Amniotic epithelial cell (primary cell): ENCODE measurements at regions not wholly inside any gene's neighbourhood (a gene's known extent, or its start where the extent isn't known, plus 50 kb on each side); places are given as distances from the start of the nearest gene placed in this dataset.
"Not testable (repeated sequence)": the region's sequence is repeated elsewhere in the genome, so short reads cannot be mapped to it uniquely, and the experiment has no call there.

Experiments
- DNase-seq: peaks from one replicate; pipeline ENCODE4 v3.0.0-alpha.2; 2010; ENCODE audit warnings: low read depth

- DNase-seq: no peak
Observed at GRCh38 chr11:71097506-71098240, 154.7 kb downstream of the SHANK2 start.

GRCh38 chr11:71096751-71097388 is 155.5 kb downstream of the SHANK2 start:
- DNase-seq: no peak

- DNase-seq: no peak
Observed at GRCh38 chr11:71095294-71095850, 157.0 kb downstream of the SHANK2 start.

GRCh38 chr11:71094296-71095077 is 157.9 kb downstream of the SHANK2 start:
- DNase-seq: no peak

GRCh38 chr11:71093783-71094182 is 158.6 kb downstream of the SHANK2 start:
- DNase-seq: no peak

- no peak for DNase-seq
Observed at GRCh38 chr11:71091506-71092265, 160.7 kb downstream of the SHANK2 start.

GRCh38 chr11:71089571-71089970 is 162.8 kb downstream of the SHANK2 start:
- no peak for DNase-seq

GRCh38 chr11:71088314-71089215 is 163.8 kb downstream of the SHANK2 start:
- DNase-seq: not testable (repeated sequence)

- peak; percentile 21 for DNase-seq
Observed at GRCh38 chr11:71086687-71087258, 165.6 kb downstream of the SHANK2 start.

GRCh38 chr11:71084306-71085012 is 167.9 kb downstream of the SHANK2 start:
- DNase-seq: no peak

GRCh38 chr11:71083105-71083504 is 169.3 kb downstream of the SHANK2 start:
- DNase-seq: no peak

- DNase-seq: no peak
Observed at GRCh38 chr11:71082454-71082853, 169.9 kb downstream of the SHANK2 start.

- DNase-seq: no peak
Observed at GRCh38 chr11:71081704-71082230, 170.6 kb downstream of the SHANK2 start.

- peak; percentile 42 for DNase-seq
Observed at GRCh38 chr11:71080239-71081097, 171.9 kb downstream of the SHANK2 start.

GRCh38 chr11:71079795-71080194 is 172.6 kb downstream of the SHANK2 start:
- no peak for DNase-seq

GRCh38 chr11:71078482-71078881 is 173.9 kb downstream of the SHANK2 start:
- peak; percentile 1 for DNase-seq

GRCh38 chr11:71076525-71077304 is 175.7 kb downstream of the SHANK2 start:
- no peak for DNase-seq
